MM.1S (cell line): ENCODE measurements at regions not wholly inside any gene's neighbourhood (a gene's known extent, or its start where the extent isn't known, plus 50 kb on each side); places are given as distances from the start of the nearest gene placed in this dataset.
A peak's percentile ranks its signal among the peaks of the same experiment; 100 is the strongest.

ENCODE experiments used
- DNase-seq: peaks from one replicate; pipeline ENCODE4 v3.0.0-alpha.2; 2015
- H2AFZ ChIP-seq: fragments of 300-600 bp; sonication (generic); 2 replicates; pipeline ENCODE4 v1.6.0; 2016; ENCODE audit warnings: antibody characterized with exemption, low read length
- H3F3A ChIP-seq: fragments of 300-600 bp; sonication (generic); 2 replicates; pipeline ENCODE4 v1.6.1; 2016; ENCODE audit warnings: mild to moderate bottlenecking, antibody characterized with exemption, low read length, moderate library complexity, mixed read lengths; ENCODE audit not compliant: insufficient read depth
- H3K27ac ChIP-seq: fragments of 300-600 bp; sonication (generic); 2 replicates; pipeline ENCODE4 v1.5.1; 2016; ENCODE audit warnings: mild to moderate bottlenecking, low read length
- H3K27me3 ChIP-seq: fragments of 300-600 bp; sonication (generic); replicated peaks from 2 replicates; pipeline ENCODE4 v1.6.0; 2016; ENCODE audit warnings: low read length; ENCODE audit not compliant: insufficient read depth
- H3K36me3 ChIP-seq: fragments of 300-600 bp; sonication (generic); replicated peaks from 2 replicates; pipeline ENCODE4 v1.6.1; 2016; ENCODE audit warnings: mild to moderate bottlenecking, low read length, mixed read lengths; ENCODE audit not compliant: insufficient read depth
- H3K4me1 ChIP-seq: fragments of 300-600 bp; sonication (generic); 2 replicates; pipeline ENCODE4 v1.6.1; 2016; ENCODE audit warnings: low read length, mixed read lengths
- H3K4me2 ChIP-seq: fragments of 300-600 bp; sonication (generic); 2 replicates; pipeline ENCODE4 v1.6.0; 2016; ENCODE audit warnings: low read depth, low read length
- H3K4me3 ChIP-seq: fragments of 300-600 bp; sonication (generic); 2 replicates; pipeline ENCODE4 v1.5.1; 2016; ENCODE audit warnings: low read length, mixed read lengths
- H3K79me2 ChIP-seq: fragments of 300-600 bp; sonication (generic); 2 replicates; pipeline ENCODE4 v1.6.1; 2016; ENCODE audit warnings: mixed run types, low read length, mixed read lengths
- H3K9ac ChIP-seq: fragments of 300-600 bp; sonication (generic); 2 replicates; pipeline ENCODE4 v1.6.1; 2016; ENCODE audit warnings: low read length, mixed read lengths
- H3K9me2 ChIP-seq: fragments of 300-600 bp; sonication (generic); replicated peaks from 2 replicates; pipeline ENCODE4 v1.6.1; 2016; ENCODE audit warnings: mild to moderate bottlenecking, low read length, mixed read lengths; ENCODE audit not compliant: insufficient read depth
- H3K9me3 ChIP-seq: fragments of 300-600 bp; sonication (generic); replicated peaks from 2 replicates; pipeline ENCODE4 v1.6.1; 2016; ENCODE audit warnings: mild to moderate bottlenecking, low read length, mixed read lengths; ENCODE audit not compliant: insufficient read depth
- H4K20me1 ChIP-seq: fragments of 300-600 bp; sonication (generic); 2 replicates; pipeline ENCODE4 v1.6.1; 2016; ENCODE audit warnings: mild to moderate bottlenecking, low read length, moderate library complexity, mixed read lengths; ENCODE audit not compliant: insufficient read depth
- EZH2 ChIP-seq: fragments of 300-600 bp; sonication (generic); optimal IDR thresholded peaks from 2 replicates; pipeline ENCODE3; 2017; ENCODE audit warnings: low read depth, mild to moderate bottlenecking, antibody characterized with exemption, low read length, mixed read lengths
- EZH2phosphoT487 ChIP-seq: fragments of 300-600 bp; sonication (generic); IDR thresholded peaks from 2 replicates; pipeline ENCODE4 v1.6.1; 2018; ENCODE audit warnings: antibody characterized with exemption, low read length
- TF ChIP-seq, protein P1 (sequence below): fragments of 300-600 bp; sonication (generic); IDR thresholded peaks from 2 replicates; pipeline ENCODE4 v1.5.1; 2016; ENCODE audit warnings: antibody characterized with exemption, low read length, mixed read lengths

DNA sequence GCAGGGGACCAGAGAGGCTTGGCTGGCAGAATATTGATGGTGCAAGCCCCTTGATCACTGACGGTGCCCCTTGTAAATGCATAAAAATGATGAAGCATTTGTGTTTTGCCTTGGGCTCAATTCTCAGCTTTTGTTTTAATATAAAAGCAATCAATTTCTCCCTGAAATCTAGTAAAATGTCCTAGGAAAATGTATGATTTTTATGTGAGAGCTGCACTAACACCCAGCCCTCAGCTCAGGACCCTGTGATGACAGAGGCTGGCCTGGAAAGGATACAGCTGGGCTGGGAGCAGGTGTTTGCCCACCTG, 84.7 kb upstream of the PHACTR3 start:
- Histone ChIP-seq H3K9me2 (no peaks in the 10 kb centered on the region), H3K4me3 (no peak overlapping the region), H3K9ac (no peak overlapping the region), H3K27ac (no peak overlapping the region), H2AFZ (no peak overlapping the region), H3K79me2 (no peaks in the 10 kb centered on the region), H3K9me3 (no peaks in the 10 kb centered on the region), H3K4me1 (no peaks in the 10 kb centered on the region), H3K27me3 (peaks cover 75% of the 10 kb centered on the region), H4K20me1 (no peaks in the 10 kb centered on the region), H3K4me2 (no peak overlapping the region), H3F3A (no peaks in the 10 kb centered on the region), H3K36me3 (no peaks in the 10 kb centered on the region)
- TF ChIP-seq EZH2 (no peak), EZH2phosphoT487 (no peak)
- TF ChIP-seq, protein P1, sequence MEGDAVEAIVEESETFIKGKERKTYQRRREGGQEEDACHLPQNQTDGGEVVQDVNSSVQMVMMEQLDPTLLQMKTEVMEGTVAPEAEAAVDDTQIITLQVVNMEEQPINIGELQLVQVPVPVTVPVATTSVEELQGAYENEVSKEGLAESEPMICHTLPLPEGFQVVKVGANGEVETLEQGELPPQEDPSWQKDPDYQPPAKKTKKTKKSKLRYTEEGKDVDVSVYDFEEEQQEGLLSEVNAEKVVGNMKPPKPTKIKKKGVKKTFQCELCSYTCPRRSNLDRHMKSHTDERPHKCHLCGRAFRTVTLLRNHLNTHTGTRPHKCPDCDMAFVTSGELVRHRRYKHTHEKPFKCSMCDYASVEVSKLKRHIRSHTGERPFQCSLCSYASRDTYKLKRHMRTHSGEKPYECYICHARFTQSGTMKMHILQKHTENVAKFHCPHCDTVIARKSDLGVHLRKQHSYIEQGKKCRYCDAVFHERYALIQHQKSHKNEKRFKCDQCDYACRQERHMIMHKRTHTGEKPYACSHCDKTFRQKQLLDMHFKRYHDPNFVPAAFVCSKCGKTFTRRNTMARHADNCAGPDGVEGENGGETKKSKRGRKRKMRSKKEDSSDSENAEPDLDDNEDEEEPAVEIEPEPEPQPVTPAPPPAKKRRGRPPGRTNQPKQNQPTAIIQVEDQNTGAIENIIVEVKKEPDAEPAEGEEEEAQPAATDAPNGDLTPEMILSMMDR, result no peak
- DNase-seq, result no peak

DNA sequence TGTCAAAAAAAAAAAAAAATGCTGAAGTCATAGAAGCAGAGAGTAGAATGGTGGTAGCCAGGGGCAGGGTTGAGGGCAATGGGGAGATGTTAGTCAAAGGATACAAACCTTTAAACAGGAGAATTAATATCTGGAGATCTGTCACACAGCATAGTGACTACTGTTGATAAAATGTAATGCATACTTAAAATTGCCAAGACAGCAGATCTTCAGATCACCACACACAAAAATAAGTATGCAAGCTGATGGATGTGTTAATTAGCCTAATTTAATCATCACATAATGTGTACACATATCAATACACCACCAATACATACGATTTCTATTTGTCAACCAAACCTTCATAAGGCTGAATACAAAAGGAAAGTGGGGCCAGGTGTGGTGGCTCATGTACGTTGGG, 83.5 kb upstream of the PHACTR3 start:
- H3K4me3 ChIP-seq, result no peak overlapping the region

DNA sequence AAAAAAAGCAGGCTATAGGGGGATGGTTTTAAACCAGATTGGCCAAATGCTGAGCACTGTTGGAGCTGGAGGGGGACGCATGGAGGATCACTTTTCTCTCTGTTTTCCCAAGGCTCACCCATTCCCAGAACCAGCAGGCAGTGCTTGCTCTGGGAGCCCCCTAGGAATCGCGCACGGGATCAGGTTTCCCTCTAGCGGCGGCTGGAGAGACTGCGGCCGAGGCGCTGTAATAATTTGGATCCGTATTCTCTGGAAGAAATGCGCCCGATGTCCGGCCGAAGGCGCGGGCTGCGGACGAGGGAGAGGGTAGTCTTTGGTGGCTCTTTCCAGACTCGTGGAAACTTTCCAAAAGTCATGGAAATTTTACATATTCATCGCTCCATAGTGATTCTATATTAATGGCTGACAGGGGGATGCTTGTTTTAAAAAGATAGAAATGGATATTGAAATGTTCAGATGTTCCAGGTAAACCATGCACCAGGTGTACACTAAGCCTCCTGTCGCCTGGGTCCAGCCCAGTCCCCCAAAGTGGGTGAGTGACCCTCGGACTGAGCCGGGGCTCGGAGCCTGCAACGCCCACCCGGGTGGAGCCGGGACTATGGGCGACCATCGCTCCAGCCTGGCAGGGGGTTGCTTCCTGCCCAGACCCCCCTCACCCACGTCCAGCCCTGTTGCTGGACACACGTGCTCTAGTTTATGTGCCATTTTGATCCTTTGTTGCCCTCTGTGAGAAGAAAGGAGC, 78.7 kb upstream of the PHACTR3 start:
- no peaks in the 10 kb centered on the region for H3F3A ChIP-seq
- TF ChIP-seq EZH2phosphoT487 (no peak), EZH2 (no peak)
- TF ChIP-seq, protein P1, result peak; percentile 82
- DNase-seq, result peak; percentile 40
- no peak overlapping the region for H3K4me2 ChIP-seq
- H3K27ac ChIP-seq, result no peak overlapping the region
- H3K9me2 ChIP-seq, result no peaks in the 10 kb centered on the region
- no peaks in the 10 kb centered on the region for H4K20me1 ChIP-seq
- H3K4me1 ChIP-seq, result no peaks in the 10 kb centered on the region
- no peak overlapping the region for H2AFZ ChIP-seq
- no peak overlapping the region for H3K4me3 ChIP-seq
- no peaks in the 10 kb centered on the region for H3K36me3 ChIP-seq
- peaks cover 90% of the 10 kb centered on the region for H3K27me3 ChIP-seq
- no peak overlapping the region for H3K9ac ChIP-seq
- no peaks in the 10 kb centered on the region for H3K9me3 ChIP-seq
- no peaks in the 10 kb centered on the region for H3K79me2 ChIP-seq

More for the DNA sequence above, 83.5 kb upstream of the PHACTR3 start:
- Histone ChIP-seq H3K4me2 (no peak overlapping the region), H3K9me3 (no peaks in the 10 kb centered on the region), H4K20me1 (no peaks in the 10 kb centered on the region), H3K79me2 (no peaks in the 10 kb centered on the region), H3F3A (no peaks in the 10 kb centered on the region), H3K4me1 (no peaks in the 10 kb centered on the region), H3K27me3 (peaks cover 77% of the 10 kb centered on the region), H3K9me2 (no peaks in the 10 kb centered on the region), H3K9ac (no peak overlapping the region), H3K27ac (no peak overlapping the region), H2AFZ (no peak overlapping the region), H3K36me3 (no peaks in the 10 kb centered on the region)
- TF ChIP-seq, protein P1, result no peak
- TF ChIP-seq EZH2 (no peak), EZH2phosphoT487 (no peak)
- DNase-seq, result no peak
